ENCODE measurements at regions not wholly inside any gene's neighbourhood (a gene's known extent, or its start where the extent isn't known, plus 50 kb on each side); places are given as distances from the start of the nearest gene placed in this dataset.

GRCh38 chr3:168914662-168915061 is 748.9 kb downstream of the MECOM start:
- H3K9ac ChIP-seq (ENCODE audit: low read length), result no peak overlapping the region
- no peaks in the 10 kb centered on the region for H3F3A ChIP-seq (ENCODE audit: insufficient read depth, low read length, poor library complexity, severe bottlenecking)
- no peaks in the 10 kb centered on the region for H3K79me2 ChIP-seq (replicated peaks; ENCODE audit: insufficient read depth, low read length)
- no peaks in the 10 kb centered on the region for H3K9me3 ChIP-seq (ENCODE audit: low read length)
- no peaks in the 10 kb centered on the region for H3K36me3 ChIP-seq (ENCODE audit: insufficient read depth, low read length)
- H3K4me3 ChIP-seq (ENCODE audit: low read length), result no peak overlapping the region
- no peaks in the 10 kb centered on the region for H3K9me2 ChIP-seq (ENCODE audit: insufficient read depth, low read length)
- H3K27me3 ChIP-seq (ENCODE audit: insufficient read depth, low read depth, low read length), result no peaks in the 10 kb centered on the region
- no peak overlapping the region for H3K27ac ChIP-seq (ENCODE audit: low read length)
- TF ChIP-seq EP300 (conservative IDR thresholded peaks at IDR 0.05; ENCODE audit: poor library complexity, severe bottlenecking) (no peak), POLR2AphosphoS5 (IDR thresholded peaks at IDR 0.05) (no peak), RAD21 (conservative IDR thresholded peaks at IDR 0.05) (no peak), MXI1 (conservative IDR thresholded peaks at IDR 0.05; ENCODE audit: poor library complexity, severe bottlenecking) (no peak), SMC3 (conservative IDR thresholded peaks at IDR 0.05; ENCODE audit: poor library complexity) (no peak), TAF1 (IDR thresholded peaks at IDR 0.05; ENCODE audit: low read depth) (no peak), REST (IDR thresholded peaks at IDR 0.05; ENCODE audit: borderline replicate concordance) (no peak), EZH2 (IDR thresholded peaks at IDR 0.05; ENCODE audit: borderline replicate concordance, insufficient read depth, low read length, poor library complexity, severe bottlenecking) (no peak), CTCF (IDR thresholded peaks at IDR 0.05; ENCODE audit: poor library complexity, severe bottlenecking) (no peak)
- H2AFZ ChIP-seq (ENCODE audit: low read depth, low read length), result no peak overlapping the region
- no peaks in the 10 kb centered on the region for H4K20me1 ChIP-seq (ENCODE audit: insufficient read depth)
- no peak overlapping the region for H3K4me2 ChIP-seq (ENCODE audit: low read length)

- Histone ChIP-seq H3K9me3 (ENCODE audit: low read length) (no peaks in the 10 kb centered on the region), H3K4me2 (ENCODE audit: low read length) (no peak overlapping the region), H3K9me2 (ENCODE audit: insufficient read depth, low read length) (no peaks in the 10 kb centered on the region), H3K27ac (ENCODE audit: low read length) (no peak overlapping the region), H3K79me2 (replicated peaks; ENCODE audit: insufficient read depth, low read length) (no peaks in the 10 kb centered on the region), H3F3A (ENCODE audit: insufficient read depth, low read length, poor library complexity, severe bottlenecking) (no peaks in the 10 kb centered on the region), H3K27me3 (ENCODE audit: insufficient read depth, low read depth, low read length) (no peaks in the 10 kb centered on the region), H4K20me1 (ENCODE audit: insufficient read depth) (no peaks in the 10 kb centered on the region), H3K36me3 (ENCODE audit: insufficient read depth, low read length) (no peaks in the 10 kb centered on the region), H3K4me3 (ENCODE audit: low read length) (no peak overlapping the region), H3K9ac (ENCODE audit: low read length) (no peak overlapping the region), H2AFZ (ENCODE audit: low read depth, low read length) (no peak overlapping the region)
- TF ChIP-seq SMC3 (conservative IDR thresholded peaks at IDR 0.05; ENCODE audit: poor library complexity) (no peak), POLR2AphosphoS5 (IDR thresholded peaks at IDR 0.05) (no peak)
Observed at GRCh38 chr3:168909260-168909659, 754.3 kb downstream of the MECOM start.

GRCh38 chr3:168895419-168895818 is 768.1 kb downstream of the MECOM start:
- H3K36me3 ChIP-seq (ENCODE audit: insufficient read depth, low read length), result no peaks in the 10 kb centered on the region
- H3K9me3 ChIP-seq (ENCODE audit: low read length), result no peaks in the 10 kb centered on the region
- H3F3A ChIP-seq (ENCODE audit: insufficient read depth, low read length, poor library complexity, severe bottlenecking), result no peaks in the 10 kb centered on the region
- H3K27ac ChIP-seq (ENCODE audit: low read length), result no peak overlapping the region
- no peak overlapping the region for H3K9ac ChIP-seq (ENCODE audit: low read length)
- no peak overlapping the region for H3K4me3 ChIP-seq (ENCODE audit: low read length)
- H3K9me2 ChIP-seq (ENCODE audit: insufficient read depth, low read length), result no peaks in the 10 kb centered on the region
- TF ChIP-seq MXI1 (conservative IDR thresholded peaks at IDR 0.05; ENCODE audit: poor library complexity, severe bottlenecking), result no peak
- TF ChIP-seq CTCF (IDR thresholded peaks at IDR 0.05; ENCODE audit: poor library complexity, severe bottlenecking), result no peak
- no peak for TF ChIP-seq REST (IDR thresholded peaks at IDR 0.05; ENCODE audit: borderline replicate concordance)
- no peak for TF ChIP-seq EZH2 (IDR thresholded peaks at IDR 0.05; ENCODE audit: borderline replicate concordance, insufficient read depth, low read length, poor library complexity, severe bottlenecking)
- no peak for TF ChIP-seq TAF1 (IDR thresholded peaks at IDR 0.05; ENCODE audit: low read depth)
- TF ChIP-seq POLR2AphosphoS5 (IDR thresholded peaks at IDR 0.05), result no peak
- TF ChIP-seq SMC3 (conservative IDR thresholded peaks at IDR 0.05; ENCODE audit: poor library complexity), result no peak
- no peak overlapping the region for H3K4me2 ChIP-seq (ENCODE audit: low read length)
- H3K27me3 ChIP-seq (ENCODE audit: insufficient read depth, low read depth, low read length), result no peaks in the 10 kb centered on the region
- no peak overlapping the region for H2AFZ ChIP-seq (ENCODE audit: low read depth, low read length)
- H3K79me2 ChIP-seq (replicated peaks; ENCODE audit: insufficient read depth, low read length), result no peaks in the 10 kb centered on the region
- H4K20me1 ChIP-seq (ENCODE audit: insufficient read depth), result no peaks in the 10 kb centered on the region
